Gastroesophageal sphincter (tissue), 3 donors: ENCODE measurements at regions not wholly inside any gene's neighbourhood (a gene's known extent, or its start where the extent isn't known, plus 50 kb on each side); places are given as distances from the start of the nearest gene placed in this dataset.

Source experiments
- POLR2A ChIP-seq, 2 donors: fragments of 450-650 bp; IDR thresholded peaks; one replicate each; pipeline ENCODE4 v1.6.1; 2017; ENCODE audit warnings: antibody characterized with exemption in 2 of 2, mild to moderate bottlenecking in 2 of 2, moderate library complexity in 1 of 2
- POLR2AphosphoS5 ChIP-seq: sonication (generic); formaldehyde crosslinking; IDR thresholded peaks from one replicate; pipeline ENCODE4 v1.6.1; 2017; ENCODE audit warnings: antibody characterized with exemption
- TF ChIP-seq, protein P1 (sequence below), 4 experiments: fragments of 200-600 bp in 2 of 4; fragments of 450-650 bp in 2 of 4; sonication (generic) in 1 of 4; IDR thresholded peaks; one replicate each; pipeline ENCODE4 v1.5.1; 2017 to 2019; ENCODE audit warnings: antibody characterized with exemption in 4 of 4, mild to moderate bottlenecking in 2 of 4, moderate library complexity in 2 of 4

- TF ChIP-seq POLR2A (IDR thresholded peaks at IDR 0.05), result no peak
- TF ChIP-seq, protein P1, sequence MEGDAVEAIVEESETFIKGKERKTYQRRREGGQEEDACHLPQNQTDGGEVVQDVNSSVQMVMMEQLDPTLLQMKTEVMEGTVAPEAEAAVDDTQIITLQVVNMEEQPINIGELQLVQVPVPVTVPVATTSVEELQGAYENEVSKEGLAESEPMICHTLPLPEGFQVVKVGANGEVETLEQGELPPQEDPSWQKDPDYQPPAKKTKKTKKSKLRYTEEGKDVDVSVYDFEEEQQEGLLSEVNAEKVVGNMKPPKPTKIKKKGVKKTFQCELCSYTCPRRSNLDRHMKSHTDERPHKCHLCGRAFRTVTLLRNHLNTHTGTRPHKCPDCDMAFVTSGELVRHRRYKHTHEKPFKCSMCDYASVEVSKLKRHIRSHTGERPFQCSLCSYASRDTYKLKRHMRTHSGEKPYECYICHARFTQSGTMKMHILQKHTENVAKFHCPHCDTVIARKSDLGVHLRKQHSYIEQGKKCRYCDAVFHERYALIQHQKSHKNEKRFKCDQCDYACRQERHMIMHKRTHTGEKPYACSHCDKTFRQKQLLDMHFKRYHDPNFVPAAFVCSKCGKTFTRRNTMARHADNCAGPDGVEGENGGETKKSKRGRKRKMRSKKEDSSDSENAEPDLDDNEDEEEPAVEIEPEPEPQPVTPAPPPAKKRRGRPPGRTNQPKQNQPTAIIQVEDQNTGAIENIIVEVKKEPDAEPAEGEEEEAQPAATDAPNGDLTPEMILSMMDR (IDR thresholded peaks at IDR 0.05), result no peak
- TF ChIP-seq POLR2AphosphoS5, result no peak
These were observed 73.9 kb downstream of the MRM1 start for GRCh38 chr17:36675250-36675649.
